Gastroesophageal sphincter (tissue), 3 donors: ENCODE measurements at regions not wholly inside any gene's neighbourhood (a gene's known extent, or its start where the extent isn't known, plus 50 kb on each side); places are given as distances from the start of the nearest gene placed in this dataset.

Experiments used
- CTCF ChIP-seq, 4 experiments: fragments of 200-600 bp in 2 of 4; fragments of 450-650 bp in 2 of 4; sonication (generic) in 1 of 4; IDR thresholded peaks; one replicate each; pipeline ENCODE4 v1.5.1; 2017 to 2019; ENCODE audit warnings: antibody characterized with exemption in 4 of 4, mild to moderate bottlenecking in 2 of 4, moderate library complexity in 2 of 4
- EP300 ChIP-seq: sonication (generic); formaldehyde crosslinking; IDR thresholded peaks from one replicate; pipeline ENCODE4 v1.6.1; 2017; ENCODE audit warnings: antibody characterized with exemption, mild to moderate bottlenecking
- POLR2A ChIP-seq, 2 donors: fragments of 450-650 bp; IDR thresholded peaks; one replicate each; pipeline ENCODE4 v1.6.1; 2017; ENCODE audit warnings: antibody characterized with exemption in 2 of 2, mild to moderate bottlenecking in 2 of 2, moderate library complexity in 1 of 2
- POLR2AphosphoS5 ChIP-seq: sonication (generic); formaldehyde crosslinking; IDR thresholded peaks from one replicate; pipeline ENCODE4 v1.6.1; 2017; ENCODE audit warnings: antibody characterized with exemption

- no peak for TF ChIP-seq CTCF (IDR thresholded peaks at IDR 0.05)
- no peak for TF ChIP-seq POLR2A (IDR thresholded peaks at IDR 0.05)
- no peak for TF ChIP-seq POLR2AphosphoS5
- no peak for TF ChIP-seq EP300
Observed at GRCh38 chr3:86152620-86153019, 838.3 kb downstream of the VGLL3 start.
